ENCODE measurements at regions not wholly inside any gene's neighbourhood (a gene's known extent, or its start where the extent isn't known, plus 50 kb on each side); places are given as distances from the start of the nearest gene placed in this dataset.

GRCh38 chr9:73091909-73092308, 59.8 kb upstream of the ANXA1 start:
- TF ChIP-seq CTCF (conservative IDR thresholded peaks at IDR 0.05; ENCODE audit: low read depth, low read length) = no peak
- TF ChIP-seq EZH2 (IDR thresholded peaks at IDR 0.05; ENCODE audit: borderline replicate concordance, low read depth, low read length, poor library complexity, severe bottlenecking) = no peak
